Neural crest cell (in vitro differentiated cells): ENCODE measurements at regions not wholly inside any gene's neighbourhood (a gene's known extent, or its start where the extent isn't known, plus 50 kb on each side); places are given as distances from the start of the nearest gene placed in this dataset.

Experiments used
- DNase-seq: peaks from one replicate; pipeline ENCODE4 v3.0.0; 2021; ENCODE audit warnings: low read depth, mixed read lengths, low spot score
- H3K27ac Mint-ChIP-seq: one replicate; pipeline ENCODE4 v1.8.0; 2021; ENCODE audit warnings: mild to moderate bottlenecking, mixed read lengths; ENCODE audit not compliant: unreplicated experiment
- H3K27me3 Mint-ChIP-seq: 2 replicates; pipeline ENCODE4 v1.8.0; 2021; ENCODE audit warnings: low read depth, mild to moderate bottlenecking, mixed read lengths
- H3K36me3 Mint-ChIP-seq: 2 replicates; pipeline ENCODE4 v1.8.0; 2021; ENCODE audit warnings: low read depth, mild to moderate bottlenecking, mixed read lengths
- H3K4me1 Mint-ChIP-seq: 2 replicates; pipeline ENCODE4 v1.8.0; 2021; ENCODE audit warnings: mixed read lengths
- H3K4me3 Mint-ChIP-seq: one replicate; pipeline ENCODE4 v1.8.0; 2021; ENCODE audit warnings: mild to moderate bottlenecking, mixed read lengths
- H3K9me3 Mint-ChIP-seq: 2 replicates; pipeline ENCODE4 v1.8.0; 2021; ENCODE audit warnings: mixed read lengths
- CTCF ChIP-seq: fragments of 200-600 bp; sonication (generic); conservative IDR thresholded peaks from 2 replicates; pipeline ENCODE4 v1.5.0; 2021; ENCODE audit warnings: antibody characterized with exemption, mild to moderate bottlenecking

- H3K4me3 Mint-ChIP-seq, result no peak overlapping the region
- no peaks in the 10 kb centered on the region for H3K9me3 Mint-ChIP-seq
- H3K27ac Mint-ChIP-seq, result no peak overlapping the region
- TF ChIP-seq CTCF, result no peak
- no peak for DNase-seq
- H3K4me1 Mint-ChIP-seq, result no peaks in the 10 kb centered on the region
- H3K36me3 Mint-ChIP-seq, result no peaks in the 10 kb centered on the region
- no peaks in the 10 kb centered on the region for H3K27me3 Mint-ChIP-seq
Observed at GRCh38 chr3:167958141-167958540, 137.6 kb downstream of the GOLIM4 start.

- H3K4me3 Mint-ChIP-seq, result no peak overlapping the region
- H3K27me3 Mint-ChIP-seq, result no peaks in the 10 kb centered on the region
Observed at GRCh38 chr3:167952969-167953368, 142.8 kb downstream of the GOLIM4 start.

GRCh38 chr3:167950212-167950611 lies 145.5 kb downstream of the GOLIM4 start:
- H3K36me3 Mint-ChIP-seq, result no peaks in the 10 kb centered on the region
- TF ChIP-seq CTCF, result no peak
- H3K4me1 Mint-ChIP-seq, result no peaks in the 10 kb centered on the region
- no peak overlapping the region for H3K4me3 Mint-ChIP-seq
- H3K27ac Mint-ChIP-seq, result no peak overlapping the region
- no peaks in the 10 kb centered on the region for H3K9me3 Mint-ChIP-seq
- no peaks in the 10 kb centered on the region for H3K27me3 Mint-ChIP-seq
- no peak for DNase-seq

More at GRCh38 chr3:167952969-167953368, 142.8 kb downstream of the GOLIM4 start:
- no peak overlapping the region for H3K27ac Mint-ChIP-seq
- H3K36me3 Mint-ChIP-seq, result no peaks in the 10 kb centered on the region
- no peak for DNase-seq
- TF ChIP-seq CTCF, result no peak
- H3K4me1 Mint-ChIP-seq, result no peaks in the 10 kb centered on the region
- no peaks in the 10 kb centered on the region for H3K9me3 Mint-ChIP-seq

GRCh38 chr3:167941234-167941995 lies 154.3 kb downstream of the GOLIM4 start:
- DNase-seq, result no peak
- no peaks in the 10 kb centered on the region for H3K4me1 Mint-ChIP-seq
- no peak for TF ChIP-seq CTCF
- peaks cover 7% of the 10 kb centered on the region for H3K9me3 Mint-ChIP-seq
- no peaks in the 10 kb centered on the region for H3K36me3 Mint-ChIP-seq
- no peaks in the 10 kb centered on the region for H3K27me3 Mint-ChIP-seq
- H3K27ac Mint-ChIP-seq, result no peak overlapping the region
- H3K4me3 Mint-ChIP-seq, result no peak overlapping the region

- no peaks in the 10 kb centered on the region for H3K4me1 Mint-ChIP-seq
- TF ChIP-seq CTCF, result no peak
- no peaks in the 10 kb centered on the region for H3K27me3 Mint-ChIP-seq
- H3K27ac Mint-ChIP-seq, result no peak overlapping the region
- DNase-seq, result no peak
- H3K4me3 Mint-ChIP-seq, result no peak overlapping the region
- peaks cover 7% of the 10 kb centered on the region for H3K9me3 Mint-ChIP-seq
- H3K36me3 Mint-ChIP-seq, result no peaks in the 10 kb centered on the region
Observed at GRCh38 chr3:167940241-167940640, 155.5 kb downstream of the GOLIM4 start.
